ENCODE measurements at regions not wholly inside any gene's neighbourhood (a gene's known extent, or its start where the extent isn't known, plus 50 kb on each side); places are given as distances from the start of the nearest gene placed in this dataset.

GRCh38 chr3:193871220-193871485 lies 264.8 kb upstream of the HES1 start:
- H3K9me3 Mint-ChIP-seq (ENCODE audit: unreplicated experiment), result no peaks in the 10 kb centered on the region
- no peak overlapping the region for H3K4me3 Mint-ChIP-seq (ENCODE audit: unreplicated experiment)
- H3K4me1 Mint-ChIP-seq (ENCODE audit: unreplicated experiment), result peaks cover 32% of the 10 kb centered on the region
- DNase-seq (ENCODE audit: low spot score), result no peak
- H3K36me3 Mint-ChIP-seq (ENCODE audit: low read depth, unreplicated experiment), result peaks cover 6% of the 10 kb centered on the region
- peaks cover 9% of the 10 kb centered on the region for H3K27me3 Mint-ChIP-seq (ENCODE audit: unreplicated experiment)
- TF ChIP-seq CTCF (IDR thresholded peaks at IDR 0.05; ENCODE audit: unreplicated experiment), result no peak
- no peak overlapping the region for H3K27ac Mint-ChIP-seq (ENCODE audit: unreplicated experiment)

GRCh38 chr3:193872265-193872753 lies 263.6 kb upstream of the HES1 start:
- peaks cover 27% of the 10 kb centered on the region for H3K4me1 Mint-ChIP-seq (ENCODE audit: unreplicated experiment)
- no peak for TF ChIP-seq CTCF (IDR thresholded peaks at IDR 0.05; ENCODE audit: unreplicated experiment)
- no peak overlapping the region for H3K27ac Mint-ChIP-seq (ENCODE audit: unreplicated experiment)
- H3K36me3 Mint-ChIP-seq (ENCODE audit: low read depth, unreplicated experiment), result peaks cover 6% of the 10 kb centered on the region
- no peak overlapping the region for H3K4me3 Mint-ChIP-seq (ENCODE audit: unreplicated experiment)
- no peaks in the 10 kb centered on the region for H3K9me3 Mint-ChIP-seq (ENCODE audit: unreplicated experiment)
- H3K27me3 Mint-ChIP-seq (ENCODE audit: unreplicated experiment), result peaks cover 11% of the 10 kb centered on the region
- no peak for DNase-seq (ENCODE audit: low spot score)

DNA sequence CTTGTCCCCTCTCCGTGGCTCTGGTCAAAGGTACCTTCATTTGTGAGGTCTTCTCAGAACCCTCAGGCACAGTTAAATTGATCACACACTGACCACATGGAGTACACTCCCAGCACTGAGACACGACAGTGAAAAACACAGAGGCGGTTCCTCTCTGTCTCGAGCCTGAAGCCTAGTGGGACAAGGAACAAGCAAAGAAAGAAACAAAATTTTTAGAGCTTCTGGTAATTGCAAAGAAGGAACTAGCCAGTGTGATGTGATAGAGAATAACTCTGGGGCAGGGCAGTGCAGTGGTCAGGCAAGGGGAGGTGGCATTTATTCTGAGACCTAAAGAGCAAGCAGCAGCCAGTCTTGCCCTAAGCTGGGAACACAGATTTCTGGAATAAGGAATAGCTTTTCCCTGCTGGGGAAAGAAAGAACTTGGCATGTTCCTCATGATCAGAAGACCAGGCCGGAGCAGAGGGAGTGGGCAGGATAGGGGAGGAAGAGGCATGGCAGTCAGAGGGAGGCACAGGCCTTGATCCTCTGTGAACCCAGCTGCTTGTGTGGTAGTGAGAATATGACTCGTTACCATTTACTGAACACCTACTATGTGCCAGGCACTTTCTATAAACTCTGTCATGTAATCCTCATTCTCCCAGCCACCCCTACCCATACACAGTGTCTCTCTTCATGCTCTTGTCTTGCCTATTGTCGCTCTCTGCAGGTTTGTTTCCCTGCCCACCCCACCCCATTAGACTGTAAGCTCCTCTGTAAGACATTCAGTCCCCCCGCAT lies 262.3 kb upstream of the HES1 start:
- H3K27me3 Mint-ChIP-seq (ENCODE audit: unreplicated experiment), result peaks cover 7% of the 10 kb centered on the region
- H3K36me3 Mint-ChIP-seq (ENCODE audit: low read depth, unreplicated experiment), result no peaks in the 10 kb centered on the region
- no peak for DNase-seq (ENCODE audit: low spot score)
- no peaks in the 10 kb centered on the region for H3K9me3 Mint-ChIP-seq (ENCODE audit: unreplicated experiment)
- TF ChIP-seq CTCF (IDR thresholded peaks at IDR 0.05; ENCODE audit: unreplicated experiment), result no peak
- H3K4me1 Mint-ChIP-seq (ENCODE audit: unreplicated experiment), result peaks cover 23% of the 10 kb centered on the region
- no peak overlapping the region for H3K27ac Mint-ChIP-seq (ENCODE audit: unreplicated experiment)
- no peak overlapping the region for H3K4me3 Mint-ChIP-seq (ENCODE audit: unreplicated experiment)

DNA sequence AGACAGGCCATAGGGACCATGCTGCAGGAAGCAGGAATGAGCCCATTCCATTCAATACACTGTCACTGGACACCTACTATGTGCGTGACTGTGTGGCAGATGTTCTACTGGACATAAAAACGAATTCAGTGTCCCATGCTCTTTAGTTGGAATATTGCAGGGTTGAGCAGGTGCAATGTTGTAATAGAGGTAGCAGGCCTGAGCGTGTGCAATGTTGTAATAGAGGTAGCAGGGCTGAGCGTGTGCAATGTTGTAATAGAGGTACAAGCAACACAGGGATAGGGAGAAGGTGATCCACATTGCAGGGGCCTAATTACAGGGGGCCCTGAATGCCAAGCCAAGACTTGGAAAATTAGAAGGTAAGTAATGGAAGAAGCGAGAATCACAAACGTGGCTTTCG lies 261.4 kb upstream of the HES1 start:
- no peaks in the 10 kb centered on the region for H3K36me3 Mint-ChIP-seq (ENCODE audit: low read depth, unreplicated experiment)
- no peak for DNase-seq (ENCODE audit: low spot score)
- H3K9me3 Mint-ChIP-seq (ENCODE audit: unreplicated experiment), result no peaks in the 10 kb centered on the region
- H3K4me3 Mint-ChIP-seq (ENCODE audit: unreplicated experiment), result no peak overlapping the region
- no peak for TF ChIP-seq CTCF (IDR thresholded peaks at IDR 0.05; ENCODE audit: unreplicated experiment)
- peaks cover 5% of the 10 kb centered on the region for H3K27me3 Mint-ChIP-seq (ENCODE audit: unreplicated experiment)
- no peak overlapping the region for H3K27ac Mint-ChIP-seq (ENCODE audit: unreplicated experiment)
- peaks cover 20% of the 10 kb centered on the region for H3K4me1 Mint-ChIP-seq (ENCODE audit: unreplicated experiment)

DNA sequence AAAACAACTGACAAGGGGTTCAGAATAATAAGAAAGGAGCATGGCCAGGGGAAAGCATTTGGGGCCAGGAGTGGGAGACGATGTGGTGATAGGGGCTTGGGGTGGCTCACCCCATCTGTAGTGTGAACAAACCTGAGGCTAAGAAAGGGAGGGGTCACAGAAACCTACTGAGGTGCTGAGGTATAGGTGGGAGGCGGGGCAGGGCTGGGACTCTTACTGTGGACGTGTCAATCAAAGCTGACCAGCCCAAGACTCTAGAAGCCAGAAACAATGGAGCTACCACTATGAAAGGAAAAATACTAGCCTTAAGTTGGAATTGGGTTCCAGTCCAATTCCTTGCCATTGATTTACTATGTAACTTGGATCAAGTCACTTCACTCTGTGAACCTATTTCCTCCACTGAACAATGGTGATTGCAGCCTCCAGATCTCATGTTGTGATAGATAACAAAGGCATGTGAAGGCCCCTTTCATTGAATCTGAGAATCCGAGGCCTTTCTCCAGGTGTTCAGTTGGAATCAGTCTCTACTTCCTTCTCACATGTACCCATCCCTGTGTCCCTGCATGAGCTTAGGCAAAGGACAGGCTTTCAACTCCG lies 260.9 kb upstream of the HES1 start:
- Mint-ChIP-seq H3K4me3 (ENCODE audit: unreplicated experiment) (no peak overlapping the region), H3K9me3 (ENCODE audit: unreplicated experiment) (no peaks in the 10 kb centered on the region), H3K27me3 (ENCODE audit: unreplicated experiment) (peaks cover 9% of the 10 kb centered on the region), H3K27ac (ENCODE audit: unreplicated experiment) (no peak overlapping the region), H3K36me3 (ENCODE audit: low read depth, unreplicated experiment) (no peaks in the 10 kb centered on the region), H3K4me1 (ENCODE audit: unreplicated experiment) (peaks cover 23% of the 10 kb centered on the region)
- DNase-seq (ENCODE audit: low spot score), result no peak
- no peak for TF ChIP-seq CTCF (IDR thresholded peaks at IDR 0.05; ENCODE audit: unreplicated experiment)

All from endothelial cell (in vitro differentiated cells).